HT-29 (cell line): ENCODE measurements at regions not wholly inside any gene's neighbourhood (a gene's known extent, or its start where the extent isn't known, plus 50 kb on each side); places are given as distances from the start of the nearest gene placed in this dataset.

ENCODE experiments used
- DNase-seq: peaks from one replicate; pipeline ENCODE4 v3.0.0-alpha.2; 2015; ENCODE audit warnings: low spot score

DNA sequence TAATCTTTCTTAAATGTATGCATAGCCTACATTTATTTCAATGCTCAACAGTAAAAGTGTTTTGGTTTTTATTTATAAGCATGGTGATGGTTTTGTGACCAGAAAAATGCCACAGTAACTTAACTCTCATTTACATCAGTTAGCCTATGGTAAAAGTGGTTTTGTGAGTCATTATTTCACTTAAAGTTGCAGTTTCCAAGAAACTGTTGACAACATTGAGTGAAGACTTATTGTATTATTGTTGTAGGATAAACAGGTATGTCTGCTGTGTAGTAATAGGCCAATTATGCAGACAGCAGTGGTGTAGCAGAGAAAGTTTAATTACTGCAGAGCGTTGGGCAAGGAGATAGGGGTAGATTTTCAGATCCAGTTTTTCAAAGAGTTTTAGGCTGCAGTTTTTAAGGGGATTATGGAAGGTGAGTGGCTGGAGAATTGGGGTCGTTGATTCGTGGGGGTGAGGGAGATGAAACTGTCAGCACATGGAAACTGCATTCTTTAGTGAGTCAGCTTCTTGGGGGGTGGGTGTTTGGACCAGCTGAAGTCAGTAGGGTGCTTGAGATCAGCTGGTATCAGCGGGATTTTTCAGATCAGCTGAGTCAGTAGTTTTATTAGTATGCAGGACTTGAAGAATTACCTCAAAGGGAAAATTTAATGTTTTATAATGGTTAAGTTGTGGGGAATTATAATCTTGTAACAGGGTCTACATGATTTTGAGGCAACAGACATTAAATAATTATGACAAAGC lies 168.7 kb upstream of the FMN2 start:
- no peak for DNase-seq

DNA sequence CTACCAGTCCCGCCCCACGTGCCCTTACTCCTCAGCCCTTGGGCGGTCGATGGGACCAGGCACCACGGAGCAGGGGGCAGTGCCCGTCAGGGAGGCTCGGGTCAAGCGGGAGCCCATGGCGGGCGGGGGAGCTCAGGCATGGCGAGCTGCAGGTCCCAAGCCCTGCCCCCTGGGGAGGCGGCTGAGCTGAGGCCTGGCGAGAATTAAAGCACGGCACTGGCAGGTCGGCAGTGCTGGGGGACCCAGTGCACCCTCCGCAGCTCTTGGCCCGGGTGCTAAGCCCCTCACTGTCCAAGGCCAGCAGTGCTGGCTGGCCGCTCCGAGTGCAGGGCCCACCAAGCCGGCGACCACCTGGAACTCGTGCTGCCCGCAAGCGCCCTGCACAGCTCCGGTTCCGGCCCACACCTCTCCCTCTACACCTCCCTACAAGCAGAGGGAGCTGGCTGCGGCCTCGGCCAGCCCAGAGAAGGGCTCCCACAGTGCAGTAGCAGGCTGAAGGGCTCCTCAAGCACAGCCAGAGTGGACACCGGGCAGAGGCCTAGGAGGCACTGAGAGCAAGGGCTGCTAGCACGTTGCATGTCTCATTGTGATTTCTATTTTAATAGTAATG lies 166.8 kb upstream of the FMN2 start:
- DNase-seq: no peak

DNA sequence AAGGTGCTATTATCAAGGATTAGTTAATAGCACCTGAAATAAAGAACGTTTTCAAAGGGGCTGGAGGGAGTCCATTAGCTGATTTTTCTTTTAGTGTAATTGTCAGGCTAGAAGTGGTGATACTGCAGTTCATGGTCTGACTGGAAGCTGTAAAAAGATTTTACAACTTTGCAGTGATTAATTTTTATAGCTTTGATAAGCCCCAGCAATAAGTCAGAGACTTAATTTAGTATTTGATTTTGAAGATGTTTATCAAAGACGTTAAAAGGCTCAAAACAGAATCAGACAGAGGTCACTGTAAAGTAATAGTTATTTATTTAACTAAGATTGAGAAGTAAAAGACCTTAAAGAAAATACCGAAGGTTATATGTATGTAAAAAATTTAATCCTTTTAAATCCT lies 165.5 kb upstream of the FMN2 start:
- no peak for DNase-seq

DNA sequence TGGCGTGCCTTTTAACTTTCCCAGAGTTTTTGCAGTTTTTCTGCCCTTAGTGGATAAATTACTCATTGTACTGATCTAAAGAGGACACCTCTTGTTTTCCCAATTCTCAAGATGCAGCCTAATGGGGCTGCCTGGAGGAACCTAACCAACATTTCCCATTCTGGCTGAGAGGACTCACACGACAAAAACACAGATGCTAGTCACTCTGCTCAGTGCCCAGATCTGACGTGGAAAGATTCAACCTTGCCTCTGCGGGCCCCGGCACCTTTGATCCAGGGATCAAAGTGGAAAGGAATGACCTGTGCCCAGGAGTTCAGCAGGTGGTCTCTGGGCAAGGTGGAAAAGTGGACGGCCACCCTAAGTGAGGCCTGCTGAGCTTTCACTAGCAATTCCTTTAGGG lies 162.4 kb upstream of the FMN2 start:
- no peak for DNase-seq

DNA sequence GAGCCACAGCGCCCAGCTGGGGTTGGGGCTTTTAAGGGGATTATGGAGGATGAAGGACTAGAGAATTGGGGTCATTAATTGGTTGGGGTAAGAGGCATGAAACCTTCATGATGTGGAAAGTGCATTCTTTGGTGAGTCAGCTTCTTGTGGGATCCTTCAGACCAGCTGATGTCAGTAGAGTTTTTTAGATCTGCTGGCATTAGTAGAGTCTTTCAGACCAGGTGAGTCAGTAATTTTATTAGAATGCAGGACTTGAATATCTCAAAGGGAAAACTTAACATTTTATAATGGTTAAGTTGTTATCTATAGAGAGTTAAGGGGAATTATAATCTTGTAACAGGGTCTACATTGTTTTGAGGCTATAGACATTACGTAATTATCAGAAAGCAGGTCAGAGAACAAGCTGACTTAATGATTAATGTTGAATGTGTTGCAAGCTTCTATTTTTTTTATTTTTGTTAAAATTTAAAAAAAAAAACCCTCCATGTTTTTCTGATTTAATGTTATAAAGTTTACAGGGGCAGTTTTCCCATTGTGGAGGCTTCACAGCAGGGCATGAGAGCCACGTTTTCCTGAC lies 160.9 kb upstream of the FMN2 start:
- DNase-seq: no peak

DNA sequence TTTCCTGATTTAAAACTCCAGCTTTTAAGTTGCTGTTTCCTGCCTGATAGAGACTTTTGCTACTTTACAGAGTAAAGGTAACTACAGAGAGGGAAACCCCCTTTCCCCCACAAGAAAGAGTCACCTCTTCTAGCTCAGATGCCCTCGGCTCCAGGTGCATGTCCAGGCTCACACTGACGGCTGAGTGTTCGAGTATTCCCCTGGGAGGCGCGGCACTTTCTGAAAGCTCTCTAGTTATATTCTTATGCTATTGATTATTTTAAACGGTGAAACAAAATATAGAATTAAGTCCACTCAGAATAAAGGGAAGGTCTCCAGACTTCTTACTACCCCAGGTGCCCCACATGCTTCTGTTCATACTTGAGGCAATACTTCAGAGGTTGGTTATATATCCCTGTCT lies 160.3 kb upstream of the FMN2 start:
- no peak for DNase-seq

DNA sequence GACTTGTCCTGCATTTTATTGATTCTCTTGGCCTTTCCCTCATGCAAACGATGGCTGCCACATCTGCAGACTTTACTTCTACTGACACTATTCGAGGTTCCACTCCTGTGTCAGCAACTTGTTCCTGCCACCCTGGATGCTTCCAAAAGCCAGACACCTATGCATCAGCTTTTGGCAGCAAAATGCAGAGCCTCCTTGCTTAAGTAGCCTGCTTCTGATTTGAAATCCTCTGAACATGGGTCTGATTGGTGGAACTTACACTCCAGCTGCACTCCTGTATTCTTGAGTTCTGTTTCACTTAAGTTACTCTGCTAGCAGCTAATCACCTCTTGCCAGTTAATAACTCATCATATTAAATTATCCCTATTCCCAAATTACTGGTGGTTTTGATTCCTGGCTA lies 152.1 kb upstream of the FMN2 start:
- no peak for DNase-seq

DNA sequence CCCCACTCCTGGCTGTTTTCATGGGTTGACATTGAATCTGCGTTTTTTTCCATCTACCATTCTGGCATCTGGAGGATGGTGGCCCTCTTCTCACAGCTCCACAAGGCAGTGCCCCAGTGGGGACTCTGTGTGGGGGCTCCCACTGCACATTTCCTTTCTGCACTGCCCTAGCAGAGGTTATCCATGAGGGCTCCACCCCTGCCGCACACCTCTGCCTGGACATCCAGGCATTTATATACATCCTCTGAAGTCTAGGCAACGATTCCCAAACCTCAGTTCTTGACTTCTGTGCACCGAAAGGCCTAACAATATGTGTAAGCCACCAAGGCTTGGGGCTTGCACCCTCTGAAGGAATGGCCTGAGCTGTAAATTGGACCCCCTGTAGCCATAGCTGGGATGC lies 147.9 kb upstream of the FMN2 start:
- no peak for DNase-seq

DNA sequence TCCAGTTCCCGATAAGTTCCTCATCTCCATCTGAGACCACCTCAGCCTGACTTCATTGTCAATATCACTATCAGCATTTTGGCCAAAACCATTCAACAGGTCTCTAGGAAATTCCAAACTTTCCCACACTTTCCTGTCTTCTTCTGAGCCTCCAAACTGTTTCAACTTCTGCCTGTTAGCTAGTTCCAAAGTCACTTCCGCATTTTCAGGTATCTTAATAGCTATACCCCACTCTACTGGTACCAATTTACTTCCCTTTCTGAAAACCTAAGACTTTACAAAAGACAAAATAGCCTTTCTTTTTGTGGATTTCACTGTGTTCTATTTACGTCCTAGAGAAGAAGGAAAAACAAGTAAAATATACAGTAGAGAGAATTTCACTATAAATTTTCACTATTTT lies 147.0 kb upstream of the FMN2 start:
- DNase-seq: no peak

DNA sequence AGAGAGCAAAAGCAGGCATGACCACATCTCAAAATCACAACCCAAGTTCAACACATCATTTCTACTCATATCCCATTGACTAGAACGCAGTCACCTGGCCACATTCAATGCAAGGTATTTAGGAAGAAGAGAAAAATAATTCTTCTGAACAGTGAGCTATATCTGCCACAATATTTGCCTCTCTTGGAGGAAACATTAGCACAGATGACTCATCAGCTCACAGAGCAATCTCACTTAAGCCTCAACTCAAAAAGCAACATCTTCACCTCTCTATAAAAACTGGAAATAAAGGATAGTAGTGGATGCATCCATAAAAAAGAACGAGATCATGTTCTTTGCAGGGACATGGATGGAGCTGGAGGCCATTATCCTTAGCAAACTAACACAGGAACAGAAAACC lies 143.9 kb upstream of the FMN2 start:
- no peak for DNase-seq

DNA sequence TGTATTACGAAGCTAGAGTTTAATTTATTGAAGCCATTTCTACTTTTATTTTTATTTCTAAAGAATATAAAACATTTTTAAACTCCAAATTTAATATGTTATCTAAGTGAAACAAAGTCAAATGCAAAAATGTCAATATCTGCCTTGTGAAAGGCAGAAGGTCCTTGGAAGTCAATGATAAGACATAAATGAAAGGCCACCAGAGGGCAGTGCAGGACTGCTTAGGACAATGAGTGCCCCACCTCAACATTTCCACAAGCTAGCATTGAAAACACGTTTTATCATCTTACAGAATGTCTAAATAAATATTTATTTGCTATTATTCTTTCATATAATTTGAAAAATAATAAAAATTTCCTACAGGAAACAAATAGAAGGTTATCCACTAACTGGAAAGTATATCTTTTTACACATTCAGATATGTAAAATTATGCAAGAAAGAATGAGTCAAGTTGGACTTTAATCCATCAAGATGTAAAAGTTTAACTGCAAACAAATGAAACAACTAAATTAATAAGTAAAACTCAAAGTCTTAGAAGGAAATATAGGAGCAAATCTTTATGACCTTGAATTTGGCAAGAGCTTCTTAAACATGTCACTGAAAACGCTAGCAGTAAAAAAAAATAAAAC lies 140.1 kb upstream of the FMN2 start:
- peak; percentile 84 for DNase-seq

DNA sequence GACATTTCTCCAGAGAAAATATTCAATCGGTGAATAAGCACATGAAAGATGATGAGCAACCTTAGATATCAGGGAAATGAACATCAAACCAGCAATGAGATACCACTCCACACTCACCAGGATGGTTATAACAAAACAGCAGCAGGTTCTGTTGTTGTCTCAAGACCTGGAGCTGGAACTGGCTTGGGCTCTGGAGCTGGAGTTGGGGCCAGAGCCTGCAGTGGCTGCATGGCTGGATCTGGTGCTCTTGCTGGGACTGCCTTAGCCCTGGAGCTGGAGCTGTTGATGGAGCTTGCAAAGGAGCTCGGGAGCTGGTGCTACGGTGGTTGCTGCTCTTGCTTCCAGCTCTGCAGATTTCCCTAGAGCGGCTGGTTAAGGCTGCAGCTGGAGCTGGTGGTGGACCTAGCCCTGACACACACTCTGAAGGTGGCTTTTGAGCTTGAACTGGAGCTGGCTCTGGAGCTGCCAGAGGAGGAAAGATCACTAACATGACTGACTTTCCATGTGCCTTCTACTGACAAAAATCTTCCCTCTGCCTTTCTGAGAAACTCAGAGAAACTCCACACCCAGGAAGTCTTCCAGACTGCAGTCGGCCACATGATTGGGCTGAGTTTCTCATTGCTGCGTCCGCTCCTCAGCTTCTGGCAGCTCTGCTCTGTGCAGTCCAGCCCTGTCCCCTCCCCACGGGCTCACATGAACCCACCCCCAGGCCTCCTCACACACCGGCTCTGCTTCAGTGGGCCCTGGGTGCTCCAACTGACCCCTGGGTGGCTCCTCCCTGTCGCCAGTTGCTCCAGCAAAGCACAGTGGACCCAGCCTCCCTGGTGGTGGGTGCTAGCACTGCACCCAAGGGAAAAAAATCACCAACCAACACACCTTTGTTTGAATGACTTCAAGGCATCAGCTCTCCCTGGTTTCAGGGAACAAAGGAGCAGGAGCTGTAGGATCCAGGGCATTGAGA lies 139.1 kb upstream of the FMN2 start:
- DNase-seq: peak; percentile 49

DNA sequence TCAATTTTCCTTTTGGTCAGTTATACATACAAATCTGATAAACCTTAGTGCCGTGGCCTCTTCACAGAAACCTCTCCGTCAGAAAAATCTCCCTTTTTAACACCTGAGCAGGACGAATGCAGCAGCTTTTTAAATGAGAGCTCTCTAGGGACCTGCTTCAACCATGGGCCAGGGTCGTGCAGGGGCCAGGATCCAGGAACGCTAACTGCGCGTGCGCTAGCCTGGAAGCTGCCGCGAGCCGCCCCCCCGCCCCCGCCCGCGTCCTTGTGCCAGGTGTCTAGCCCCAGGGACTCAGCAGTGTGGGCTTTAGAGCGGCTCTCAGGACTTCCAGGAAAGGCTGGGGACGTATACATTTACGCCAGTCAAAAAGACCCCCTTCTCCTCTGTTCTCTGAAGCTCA lies 136.8 kb upstream of the FMN2 start:
- no peak for DNase-seq

DNA sequence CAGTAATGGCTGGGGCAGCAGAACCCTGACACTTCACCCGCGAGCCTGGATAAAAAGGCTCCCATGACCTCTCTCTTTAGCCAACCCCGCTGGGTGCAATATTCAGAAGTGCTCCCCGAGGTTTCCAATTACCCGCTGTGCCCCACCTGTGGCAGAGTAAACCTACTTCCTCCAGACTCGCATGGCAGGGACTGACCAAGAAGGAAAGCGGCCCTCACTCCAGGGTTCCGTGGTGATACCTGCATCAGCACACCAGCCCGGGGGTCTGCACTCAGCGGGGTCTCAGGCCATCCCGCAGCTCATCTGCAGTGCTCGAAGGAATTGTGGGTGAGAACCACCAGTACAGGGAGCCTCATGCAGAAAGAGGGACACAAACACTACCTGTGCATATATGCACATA lies 136.3 kb upstream of the FMN2 start:
- no peak for DNase-seq

DNA sequence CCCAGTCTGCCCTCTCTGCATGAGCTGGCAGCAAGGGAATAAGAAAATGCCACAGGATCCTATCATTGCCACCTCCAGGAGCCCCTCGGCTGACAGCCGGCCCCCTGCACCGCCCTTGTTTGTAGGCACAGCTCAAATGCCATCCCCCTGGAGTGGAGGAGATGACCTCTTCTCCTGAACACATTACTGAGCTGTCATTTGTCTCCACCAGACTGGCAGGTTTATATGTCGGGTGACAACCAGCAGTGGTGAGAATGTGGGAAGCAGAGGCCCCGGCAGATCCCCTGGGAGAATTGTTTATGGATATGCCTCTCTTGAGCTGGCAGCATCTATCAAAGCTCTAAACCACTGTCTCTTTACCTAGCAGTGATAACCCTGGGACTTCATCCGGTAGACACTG lies 135.4 kb upstream of the FMN2 start:
- DNase-seq: no peak

DNA sequence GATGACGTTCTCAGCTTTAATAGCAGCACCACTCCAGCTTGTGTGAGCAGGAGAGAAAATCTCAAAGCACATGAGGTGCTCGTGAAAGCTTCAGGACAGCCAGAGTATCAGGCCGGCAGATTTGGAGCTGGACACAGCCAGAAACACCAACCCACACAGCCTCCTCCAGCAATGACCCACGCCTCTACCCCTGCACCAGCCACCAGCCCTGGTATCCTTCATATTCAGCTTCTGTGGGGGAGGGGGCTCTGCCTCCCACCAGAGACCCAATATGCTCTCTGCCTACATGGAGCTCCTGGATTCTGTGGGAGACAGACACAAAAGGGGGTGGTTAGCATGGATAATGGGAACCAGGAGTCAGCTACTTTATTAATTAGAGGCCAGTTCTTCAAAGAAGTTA lies 133.6 kb upstream of the FMN2 start:
- no peak for DNase-seq

DNA sequence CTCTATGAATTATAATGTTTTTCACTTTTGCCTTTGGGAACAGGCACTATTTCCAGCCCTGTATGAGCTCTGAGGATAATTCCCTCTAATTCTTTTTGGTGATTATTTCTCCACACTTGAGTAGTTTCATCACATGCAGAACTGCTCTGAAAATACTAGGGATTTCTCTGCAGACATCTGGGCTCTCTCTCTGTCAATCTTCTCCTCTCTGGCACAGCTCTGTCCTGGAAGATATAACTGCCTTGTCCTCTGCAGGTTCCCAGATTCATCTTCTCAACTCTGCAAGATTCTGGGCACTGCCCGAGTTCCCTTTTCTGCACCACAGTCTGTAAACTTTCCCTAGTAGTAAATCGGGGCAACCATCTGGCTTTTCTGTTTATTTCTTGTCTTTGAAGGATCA lies 131.3 kb upstream of the FMN2 start:
- DNase-seq: no peak

DNA sequence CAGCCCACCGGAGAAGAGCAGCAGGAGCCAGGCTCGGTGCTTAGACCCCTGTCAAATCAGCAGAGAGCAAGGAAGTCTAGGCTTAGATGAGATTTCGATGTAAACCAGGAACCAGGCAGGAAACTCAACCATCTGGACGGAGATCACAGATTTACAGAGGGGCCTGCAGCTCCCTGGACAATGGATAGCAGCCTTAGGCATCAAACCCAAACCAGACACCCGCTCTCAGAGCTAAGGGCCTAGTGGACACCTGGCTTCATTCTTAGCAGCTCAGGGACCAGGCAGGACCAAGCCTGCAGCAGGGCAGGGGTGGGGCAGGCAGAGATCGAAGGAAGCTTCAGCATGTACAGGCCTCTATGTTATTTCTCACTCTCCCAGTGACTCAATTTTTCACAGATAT lies 127.8 kb upstream of the FMN2 start:
- DNase-seq: no peak

DNA sequence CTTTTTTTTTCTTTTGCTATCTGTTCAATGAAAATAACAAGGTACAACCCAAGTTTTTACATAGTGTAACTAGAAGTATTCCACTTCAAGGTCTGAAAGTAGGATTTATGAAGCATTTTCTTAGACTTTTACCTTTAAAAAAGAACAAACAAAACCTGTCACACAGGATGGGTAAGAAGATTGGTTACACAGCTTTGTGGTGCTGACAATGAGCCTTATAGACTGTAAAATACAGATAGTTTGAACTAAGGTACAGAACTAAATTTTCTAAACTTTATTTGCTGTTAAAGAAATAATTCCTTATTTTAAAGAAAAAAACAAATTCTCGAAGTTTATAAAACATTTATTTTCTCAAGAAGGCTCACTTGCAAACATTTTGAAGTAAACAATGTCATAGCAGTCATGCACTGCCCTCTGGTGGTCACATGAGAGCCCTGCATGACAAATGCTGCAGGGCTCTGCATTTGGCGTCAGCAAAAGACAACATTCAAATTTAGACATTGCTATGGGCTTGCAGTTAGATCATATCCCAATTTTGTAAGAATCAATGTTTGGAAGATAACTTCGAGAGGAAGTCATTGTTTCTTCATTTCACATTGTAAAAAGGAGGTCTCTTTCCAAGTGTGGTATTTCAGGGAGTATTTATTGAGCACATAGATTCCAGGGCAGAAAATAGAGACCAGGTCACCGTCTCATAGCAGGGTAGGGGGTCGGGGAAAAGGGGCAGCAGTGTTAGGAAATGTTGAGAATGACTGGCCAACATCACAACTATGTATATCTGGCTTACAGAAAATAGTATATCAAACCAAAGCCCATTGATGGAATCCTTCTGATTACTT lies 115.3 kb upstream of the FMN2 start:
- peak; percentile 69 for DNase-seq

DNA sequence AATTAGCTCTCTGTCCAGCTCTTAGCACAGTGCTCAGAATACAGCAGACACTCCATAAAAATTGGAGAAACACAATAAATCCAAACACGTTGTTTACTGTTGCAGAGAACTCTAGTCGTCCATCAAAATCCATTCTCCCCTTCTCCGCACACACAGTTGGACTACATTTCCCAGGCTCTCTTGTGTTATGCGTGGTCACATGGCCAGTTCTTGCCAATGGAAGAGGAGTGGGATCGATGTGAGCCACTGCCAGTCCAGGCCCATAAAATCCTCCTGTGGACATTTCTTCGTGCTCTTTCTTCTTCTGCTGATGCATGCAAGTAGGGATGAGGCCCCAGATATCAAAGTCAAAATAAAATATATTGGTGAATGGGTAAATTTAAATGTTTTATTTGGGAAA lies 114.3 kb upstream of the FMN2 start:
- no peak for DNase-seq

DNA sequence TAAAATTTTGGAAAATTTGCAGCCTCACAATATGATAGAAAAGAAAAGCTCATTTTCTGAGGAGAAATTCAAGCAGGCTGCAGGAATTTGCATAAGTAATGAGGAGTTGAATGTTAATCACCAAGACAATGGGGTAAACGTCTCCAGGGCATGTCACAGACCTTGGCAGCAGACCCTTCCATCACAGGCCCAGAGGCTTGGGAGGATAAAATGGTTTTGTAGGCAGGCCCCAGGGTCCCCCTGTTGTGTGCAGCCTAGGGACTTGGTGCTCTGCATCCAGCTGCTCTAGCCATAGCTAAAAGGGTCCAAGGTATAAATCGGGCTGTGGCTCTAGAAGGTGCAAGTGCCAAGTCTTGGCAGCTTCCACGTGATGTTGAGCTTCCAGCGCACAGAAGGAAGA lies 112.2 kb upstream of the FMN2 start:
- DNase-seq: no peak
